ENCODE measurements at regions not wholly inside any gene's neighbourhood (a gene's known extent, or its start where the extent isn't known, plus 50 kb on each side); places are given as distances from the start of the nearest gene placed in this dataset.

GRCh38 chr6:56370127-56370540 lies 122.8 kb upstream of the COL21A1 start (continued):
- TF ChIP-seq ZNF446 (CRISPR knock-in tag; IDR thresholded peaks at IDR 0.05), result no peak
- TF ChIP-seq HNRNPH1 (optimal IDR thresholded peaks at IDR 0.05; ENCODE audit: low read depth, low read length), result no peak
- TF ChIP-seq NFE2L2 (IDR thresholded peaks at IDR 0.05; ENCODE audit: low read length), result 0 out of 2 replicates have a peak, but pooled peaks have one; percentile 18
- TF ChIP-seq POLR2AphosphoS2 (IDR thresholded peaks at IDR 0.05; ENCODE audit: low read depth, low read length), result no peak
- peak; percentile 78 for TF ChIP-seq SALL1 (CRISPR knock-in tag; IDR thresholded peaks at IDR 0.05)
- TF ChIP-seq ZNF253 (CRISPR knock-in tag; IDR thresholded peaks at IDR 0.05; ENCODE audit: borderline replicate concordance), result no peak
- TF ChIP-seq ZNF431 (CRISPR knock-in tag; IDR thresholded peaks at IDR 0.05; ENCODE audit: borderline replicate concordance, low read depth), result no peak
- TF ChIP-seq EHMT2 (IDR thresholded peaks at IDR 0.05; ENCODE audit: borderline replicate concordance, low read depth, low read length), result no peak
- no peak for TF ChIP-seq FOXM1 (CRISPR knock-in tag; IDR thresholded peaks at IDR 0.05)
- 0 out of 2 replicates have a peak, but pooled peaks have one; percentile 32 for TF ChIP-seq ZNF772 (CRISPR knock-in tag; IDR thresholded peaks at IDR 0.05)
- TF ChIP-seq RBFOX2 (IDR thresholded peaks at IDR 0.05; ENCODE audit: low read depth, low read length), result no peak
- TF ChIP-seq NR1H2 (CRISPR knock-in tag; IDR thresholded peaks at IDR 0.05; ENCODE audit: borderline replicate concordance, low read depth), result no peak
- no peak for TF ChIP-seq CSRNP2 (CRISPR knock-in tag; conservative IDR thresholded peaks at IDR 0.05; ENCODE audit: low read depth)
- no peak for TF ChIP-seq SP4 (CRISPR knock-in tag; IDR thresholded peaks at IDR 0.05)
- TF ChIP-seq ZNF142 (CRISPR knock-in tag; IDR thresholded peaks at IDR 0.05), result no peak
- TF ChIP-seq IRX3 (CRISPR knock-in tag; IDR thresholded peaks at IDR 0.05; ENCODE audit: borderline replicate concordance, low read depth), result no peak
- TF ChIP-seq SETDB1 (CRISPR knock-in tag; IDR thresholded peaks at IDR 0.05; ENCODE audit: borderline replicate concordance), result no peak
- TF ChIP-seq SP1 (IDR thresholded peaks at IDR 0.05), result no peak
- no peak for TF ChIP-seq SP1 (CRISPR knock-in tag; IDR thresholded peaks at IDR 0.05)
- TF ChIP-seq, protein P1, sequence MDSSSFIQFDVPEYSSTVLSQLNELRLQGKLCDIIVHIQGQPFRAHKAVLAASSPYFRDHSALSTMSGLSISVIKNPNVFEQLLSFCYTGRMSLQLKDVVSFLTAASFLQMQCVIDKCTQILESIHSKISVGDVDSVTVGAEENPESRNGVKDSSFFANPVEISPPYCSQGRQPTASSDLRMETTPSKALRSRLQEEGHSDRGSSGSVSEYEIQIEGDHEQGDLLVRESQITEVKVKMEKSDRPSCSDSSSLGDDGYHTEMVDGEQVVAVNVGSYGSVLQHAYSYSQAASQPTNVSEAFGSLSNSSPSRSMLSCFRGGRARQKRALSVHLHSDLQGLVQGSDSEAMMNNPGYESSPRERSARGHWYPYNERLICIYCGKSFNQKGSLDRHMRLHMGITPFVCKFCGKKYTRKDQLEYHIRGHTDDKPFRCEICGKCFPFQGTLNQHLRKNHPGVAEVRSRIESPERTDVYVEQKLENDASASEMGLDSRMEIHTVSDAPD (CRISPR knock-in tag; IDR thresholded peaks at IDR 0.05), result no peak
- TF ChIP-seq ZNF143 (CRISPR knock-in tag; IDR thresholded peaks at IDR 0.05), result no peak
- TF ChIP-seq RORA (CRISPR knock-in tag; IDR thresholded peaks at IDR 0.05), result no peak
- TF ChIP-seq, protein P2, sequence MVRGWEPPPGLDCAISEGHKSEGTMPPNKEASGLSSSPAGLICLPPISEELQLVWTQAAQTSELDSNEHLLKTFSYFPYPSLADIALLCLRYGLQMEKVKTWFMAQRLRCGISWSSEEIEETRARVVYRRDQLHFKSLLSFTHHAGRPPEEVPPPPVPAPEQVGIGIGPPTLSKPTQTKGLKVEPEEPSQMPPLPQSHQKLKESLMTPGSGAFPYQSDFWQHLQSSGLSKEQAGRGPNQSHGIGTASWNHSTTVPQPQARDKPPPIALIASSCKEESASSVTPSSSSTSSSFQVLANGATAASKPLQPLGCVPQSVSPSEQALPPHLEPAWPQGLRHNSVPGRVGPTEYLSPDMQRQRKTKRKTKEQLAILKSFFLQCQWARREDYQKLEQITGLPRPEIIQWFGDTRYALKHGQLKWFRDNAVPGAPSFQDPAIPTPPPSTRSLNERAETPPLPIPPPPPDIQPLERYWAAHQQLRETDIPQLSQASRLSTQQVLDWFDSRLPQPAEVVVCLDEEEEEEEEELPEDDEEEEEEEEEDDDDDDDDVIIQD (CRISPR knock-in tag; IDR thresholded peaks at IDR 0.05; ENCODE audit: low read depth), result peak; percentile 74; the same call in 1 of the 2 replicates

All from HepG2 (cell line).